Nephron (organoid): ENCODE measurements at regions not wholly inside any gene's neighbourhood (a gene's known extent, or its start where the extent isn't known, plus 50 kb on each side); places are given as distances from the start of the nearest gene placed in this dataset.

Experiments used
- H3K27ac Mint-ChIP-seq, 3 experiments: 2 replicates each; pipeline ENCODE4 v1.8.0; 2020; ENCODE audit warnings: mixed read lengths in 3 of 3, mild to moderate bottlenecking in 2 of 3, moderate library complexity in 1 of 3
- H3K27me3 Mint-ChIP-seq: 2 replicates; pipeline ENCODE4 v1.8.0; 2021; ENCODE audit warnings: low read depth, mild to moderate bottlenecking, moderate library complexity, mixed read lengths
- H3K36me3 Mint-ChIP-seq: 2 replicates; pipeline ENCODE4 v1.8.0; 2020; ENCODE audit warnings: low read depth, mixed read lengths
- H3K4me1 Mint-ChIP-seq: 2 replicates; pipeline ENCODE4 v1.8.0; 2020; ENCODE audit warnings: mixed read lengths
- H3K4me3 Mint-ChIP-seq, 3 experiments: 2 replicates each; pipeline ENCODE4 v1.8.0; 2020; ENCODE audit warnings: mild to moderate bottlenecking in 3 of 3, mixed read lengths in 3 of 3, moderate library complexity in 2 of 3
- H3K9me3 Mint-ChIP-seq: 2 replicates; pipeline ENCODE4 v1.8.0; 2020; ENCODE audit warnings: mixed read lengths
- CTCF ChIP-seq, 3 experiments: fragments of 200-600 bp; sonication (generic); IDR thresholded peaks; one replicate each; pipeline ENCODE4 v1.5.0; 2021; ENCODE audit warnings: antibody characterized with exemption in 3 of 3; ENCODE audit not compliant: unreplicated experiment in 3 of 3

GRCh38 chr2:75798569-75798968 is 87.9 kb upstream of the GCFC2 start:
- Mint-ChIP-seq H3K27ac (no peak overlapping the region), H3K9me3 (no peaks in the 10 kb centered on the region), H3K27me3 (peaks cover 3% of the 10 kb centered on the region), H3K4me1 (peaks cover 4% of the 10 kb centered on the region), H3K4me3 (no peak overlapping the region), H3K36me3 (no peaks in the 10 kb centered on the region)
- TF ChIP-seq CTCF (IDR thresholded peaks at IDR 0.05; ENCODE audit: unreplicated experiment in 3 of 3) = no peak

- Mint-ChIP-seq H3K4me1 (peaks cover 21% of the 10 kb centered on the region), H3K27ac (no peak overlapping the region), H3K4me3 (no peak overlapping the region), H3K27me3 (peaks cover 13% of the 10 kb centered on the region), H3K9me3 (no peaks in the 10 kb centered on the region), H3K36me3 (no peaks in the 10 kb centered on the region)
- TF ChIP-seq CTCF (IDR thresholded peaks at IDR 0.05; ENCODE audit: unreplicated experiment in 3 of 3) = no peak
Observed at GRCh38 chr2:75792996-75793395, 82.3 kb upstream of the GCFC2 start.

GRCh38 chr2:75792146-75792545 is 81.4 kb upstream of the GCFC2 start:
- no peak for TF ChIP-seq CTCF (IDR thresholded peaks at IDR 0.05; ENCODE audit: unreplicated experiment in 3 of 3)
- no peaks in the 10 kb centered on the region for H3K9me3 Mint-ChIP-seq
- H3K27ac Mint-ChIP-seq = no peak overlapping the region
- H3K4me3 Mint-ChIP-seq = no peak overlapping the region
- peaks cover 28% of the 10 kb centered on the region for H3K4me1 Mint-ChIP-seq
- H3K36me3 Mint-ChIP-seq = no peaks in the 10 kb centered on the region
- peaks cover 13% of the 10 kb centered on the region for H3K27me3 Mint-ChIP-seq

GRCh38 chr2:75790814-75791467 is 80.2 kb upstream of the GCFC2 start:
- H3K4me3 Mint-ChIP-seq = no peak overlapping the region
- H3K9me3 Mint-ChIP-seq = no peaks in the 10 kb centered on the region
- H3K4me1 Mint-ChIP-seq = peaks cover 33% of the 10 kb centered on the region
- H3K27ac Mint-ChIP-seq = peak overlapping the region in 1 of 3 experiments; percentile 50
- peaks cover 13% of the 10 kb centered on the region for H3K27me3 Mint-ChIP-seq
- TF ChIP-seq CTCF (IDR thresholded peaks at IDR 0.05; ENCODE audit: unreplicated experiment in 3 of 3) = no peak
- no peaks in the 10 kb centered on the region for H3K36me3 Mint-ChIP-seq

GRCh38 chr2:75790121-75790813 is 79.6 kb upstream of the GCFC2 start:
- Mint-ChIP-seq H3K27ac (peak overlapping the region in 1 of 3 experiments; percentile 50), H3K4me1 (peaks cover 33% of the 10 kb centered on the region), H3K27me3 (peaks cover 13% of the 10 kb centered on the region), H3K4me3 (no peak overlapping the region), H3K36me3 (no peaks in the 10 kb centered on the region), H3K9me3 (no peaks in the 10 kb centered on the region)
- no peak for TF ChIP-seq CTCF (IDR thresholded peaks at IDR 0.05; ENCODE audit: unreplicated experiment in 3 of 3)

- H3K27me3 Mint-ChIP-seq = peaks cover 13% of the 10 kb centered on the region
- no peak overlapping the region for H3K4me3 Mint-ChIP-seq
- H3K36me3 Mint-ChIP-seq = no peaks in the 10 kb centered on the region
- peaks cover 33% of the 10 kb centered on the region for H3K4me1 Mint-ChIP-seq
- H3K27ac Mint-ChIP-seq = peak overlapping the region in 1 of 3 experiments; percentile 50
- H3K9me3 Mint-ChIP-seq = no peaks in the 10 kb centered on the region
- TF ChIP-seq CTCF (IDR thresholded peaks at IDR 0.05; ENCODE audit: unreplicated experiment in 3 of 3) = no peak
Observed at GRCh38 chr2:75788902-75789301, 78.2 kb upstream of the GCFC2 start.
